ENCODE measurements at regions not wholly inside any gene's neighbourhood (a gene's known extent, or its start where the extent isn't known, plus 50 kb on each side); places are given as distances from the start of the nearest gene placed in this dataset.

GRCh38 chr2:23198316-23199114 lies 186.5 kb upstream of the KLHL29 start:
- no peak for DNase-seq (ENCODE audit: low read depth)

GRCh38 chr2:23199115-23199918 lies 185.7 kb upstream of the KLHL29 start:
- no peak for DNase-seq (ENCODE audit: low read depth)

GRCh38 chr2:23200068-23200786 lies 184.8 kb upstream of the KLHL29 start:
- no peak for DNase-seq (ENCODE audit: low read depth)

GRCh38 chr2:23200787-23201114 lies 184.2 kb upstream of the KLHL29 start:
- DNase-seq (ENCODE audit: low read depth) = no peak

- DNase-seq (ENCODE audit: low read depth) = no peak
These were observed 181.6 kb upstream of the KLHL29 start for GRCh38 chr2:23203383-23203782.

- no peak for DNase-seq (ENCODE audit: low read depth)
These were observed 180.2 kb upstream of the KLHL29 start for GRCh38 chr2:23204685-23205242.

- no peak for DNase-seq (ENCODE audit: low read depth)
These were observed 178.3 kb upstream of the KLHL29 start for GRCh38 chr2:23206650-23207049.

- no peak for DNase-seq (ENCODE audit: low read depth)
These were observed 177.1 kb upstream of the KLHL29 start for GRCh38 chr2:23207871-23208270.

- DNase-seq (ENCODE audit: low read depth) = no peak
These were observed 176.6 kb upstream of the KLHL29 start for GRCh38 chr2:23208339-23208738.

GRCh38 chr2:23209059-23209458 lies 175.9 kb upstream of the KLHL29 start:
- no peak for DNase-seq (ENCODE audit: low read depth)

- no peak for DNase-seq (ENCODE audit: low read depth)
These were observed 172.9 kb upstream of the KLHL29 start for GRCh38 chr2:23211987-23212583.

- no peak for DNase-seq (ENCODE audit: low read depth)
These were observed 171.8 kb upstream of the KLHL29 start for GRCh38 chr2:23213196-23213595.

- DNase-seq (ENCODE audit: low read depth) = no peak
These were observed 170.0 kb upstream of the KLHL29 start for GRCh38 chr2:23215016-23215415.

GRCh38 chr2:23219666-23220065 lies 165.3 kb upstream of the KLHL29 start:
- DNase-seq (ENCODE audit: low read depth) = no peak

GRCh38 chr2:23220513-23221094 lies 164.4 kb upstream of the KLHL29 start:
- DNase-seq (ENCODE audit: low read depth) = no peak

- DNase-seq (ENCODE audit: low read depth) = no peak
These were observed 163.7 kb upstream of the KLHL29 start for GRCh38 chr2:23221236-23221635.

- DNase-seq (ENCODE audit: low read depth) = no peak
These were observed 163.1 kb upstream of the KLHL29 start for GRCh38 chr2:23221901-23222300.

- no peak for DNase-seq (ENCODE audit: low read depth)
These were observed 154.1 kb upstream of the KLHL29 start for GRCh38 chr2:23230885-23231284.

- DNase-seq (ENCODE audit: low read depth) = no peak
These were observed 153.1 kb upstream of the KLHL29 start for GRCh38 chr2:23231865-23232264.

- DNase-seq (ENCODE audit: low read depth) = no peak
These were observed 149.7 kb upstream of the KLHL29 start for GRCh38 chr2:23235292-23235691.

- no peak for DNase-seq (ENCODE audit: low read depth)
These were observed 149.2 kb upstream of the KLHL29 start for GRCh38 chr2:23235736-23236135.

- DNase-seq (ENCODE audit: low read depth) = no peak
These were observed 147.8 kb upstream of the KLHL29 start for GRCh38 chr2:23237147-23237546.
